ENCODE measurements at regions not wholly inside any gene's neighbourhood (a gene's known extent, or its start where the extent isn't known, plus 50 kb on each side); places are given as distances from the start of the nearest gene placed in this dataset.

GRCh38 chr4:111231281-111231680 is 608.4 kb upstream of the PITX2 start:
- H3K4me3 ChIP-seq (replicated peaks in 1 of 3; ENCODE audit: insufficient read depth in 1 of 3, low read depth in 1 of 3, low read length in 3 of 3), result no peak overlapping the region
- peaks cover 2% of the 10 kb centered on the region for H3K4me1 ChIP-seq (ENCODE audit: control insufficient read depth, extremely low read depth, insufficient read depth, low read length)
- ChIA-PET CTCF (no interaction called here), POLR2A (no interaction called here)
- H2AFZ ChIP-seq (ENCODE audit: low read depth, low read length), result no peak overlapping the region
- FAIRE-seq, result no peak
- no peaks in the 10 kb centered on the region for H3K27me3 ChIP-seq (ENCODE audit: control insufficient read depth in 2 of 2, insufficient read depth in 2 of 2, low read length in 2 of 2)
- no peak overlapping the region for H3K27ac ChIP-seq (ENCODE audit: insufficient read depth, low read depth, low read length)
- H4K20me1 ChIP-seq (replicated peaks; ENCODE audit: control insufficient read depth, extremely low read depth, insufficient read depth, low read length), result no peaks in the 10 kb centered on the region
- H3K9me1 ChIP-seq (replicated peaks; ENCODE audit: control insufficient read depth, extremely low read depth, insufficient read depth, low read length), result no peaks in the 10 kb centered on the region
- H3K9me3 ChIP-seq (replicated peaks; ENCODE audit: control insufficient read depth, insufficient read depth, low read length), result no peaks in the 10 kb centered on the region
- intact Hi-C loops (cut with micrococcal nuclease), result no loop called here
- no peaks in the 10 kb centered on the region for H3K79me2 ChIP-seq (ENCODE audit: control insufficient read depth, insufficient read depth, low read length)
- no peak overlapping the region for H3K9ac ChIP-seq (replicated peaks; ENCODE audit: extremely low read depth, insufficient read depth, low read length)
- TF ChIP-seq JUN (IDR thresholded peaks at IDR 0.05; ENCODE audit: borderline replicate concordance, insufficient read depth, insufficient read length, low read depth) (no peak), GATA2 (IDR thresholded peaks at IDR 0.05; ENCODE audit: insufficient read depth, insufficient read length, low read depth, low read length) (no peak), MAX (IDR thresholded peaks at IDR 0.05; ENCODE audit: insufficient read depth, insufficient read length) (no peak), EZH2 (IDR thresholded peaks at IDR 0.05; ENCODE audit: borderline replicate concordance, low read depth, low read length, severe bottlenecking) (no peak), POLR2AphosphoS5 (IDR thresholded peaks at IDR 0.05; ENCODE audit: insufficient read depth, low read depth, low read length) (no peak), CTCF (IDR thresholded peaks at IDR 0.05; ENCODE audit: extremely low read depth in 1 of 2, insufficient read depth in 1 of 2, low read depth in 1 of 2, low read length in 2 of 2) (no peak), POLR2A (IDR thresholded peaks at IDR 0.05; ENCODE audit: low read depth, low read length) (no peak), FOS (IDR thresholded peaks at IDR 0.05; ENCODE audit: borderline replicate concordance, insufficient read depth, low read length) (no peak), MYC (IDR thresholded peaks at IDR 0.05; ENCODE audit: low read depth, low read length) (no peak)
- dilution Hi-C loops (cut with MboI; ENCODE audit: extremely low pct_ligation_motif_present, low sequenced_read_pairs), result no loop called here
- BruUV-seq (replicated peaks), result no TSS peak
- DNase-seq (ENCODE audit: low read depth, low spot score), result no peak
- no peaks in the 10 kb centered on the region for H3K36me3 ChIP-seq (ENCODE audit: control insufficient read depth in 2 of 2, extremely low read depth in 1 of 2, insufficient read depth in 2 of 2, low read length in 2 of 2)
- no peak overlapping the region for H3K4me2 ChIP-seq (ENCODE audit: insufficient read depth, low read length)

Data from endothelial cell of umbilical vein (primary cell).